GM19240 (cell line): ENCODE measurements at regions not wholly inside any gene's neighbourhood (a gene's known extent, or its start where the extent isn't known, plus 50 kb on each side); places are given as distances from the start of the nearest gene placed in this dataset.
"Not testable (repeated sequence)": the region's sequence is repeated elsewhere in the genome, so short reads cannot be mapped to it uniquely, and the experiment has no call there.

ENCODE experiments used
- DNase-seq: peaks from one replicate; pipeline ENCODE4 v3.0.0; 2011; ENCODE audit warnings: low spot score; ENCODE audit not compliant: insufficient read length

- no peak for DNase-seq
These were observed 412.1 kb upstream of the CLINT1 start for GRCh38 chr5:158270996-158271554.

- DNase-seq, result no peak
These were observed 409.3 kb upstream of the CLINT1 start for GRCh38 chr5:158268286-158268685.

GRCh38 chr5:158267228-158267627 is 408.3 kb upstream of the CLINT1 start:
- DNase-seq, result no peak

- no peak for DNase-seq
These were observed 407.2 kb upstream of the CLINT1 start for GRCh38 chr5:158265931-158266700.

- DNase-seq, result no peak
These were observed 406.4 kb upstream of the CLINT1 start for GRCh38 chr5:158265346-158265745.

GRCh38 chr5:158264264-158264663 is 405.3 kb upstream of the CLINT1 start:
- no peak for DNase-seq

- DNase-seq, result no peak
These were observed 402.9 kb upstream of the CLINT1 start for GRCh38 chr5:158261674-158262367.

GRCh38 chr5:158256096-158256495 is 397.2 kb upstream of the CLINT1 start:
- DNase-seq, result no peak

- no peak for DNase-seq
These were observed 396.7 kb upstream of the CLINT1 start for GRCh38 chr5:158255609-158256008.

GRCh38 chr5:158246661-158247060 is 387.7 kb upstream of the CLINT1 start:
- no peak for DNase-seq

GRCh38 chr5:158245513-158245912 is 386.6 kb upstream of the CLINT1 start:
- no peak for DNase-seq

- DNase-seq, result no peak
These were observed 385.9 kb upstream of the CLINT1 start for GRCh38 chr5:158244882-158245281.

GRCh38 chr5:158236511-158237335 is 377.8 kb upstream of the CLINT1 start:
- DNase-seq, result no peak

- DNase-seq, result no peak
These were observed 376.2 kb upstream of the CLINT1 start for GRCh38 chr5:158235159-158235547.

GRCh38 chr5:158234323-158235158 is 375.6 kb upstream of the CLINT1 start:
- no peak for DNase-seq

- no peak for DNase-seq
These were observed 374.9 kb upstream of the CLINT1 start for GRCh38 chr5:158233735-158234322.

GRCh38 chr5:158227314-158227713 is 368.4 kb upstream of the CLINT1 start:
- DNase-seq, result not testable (repeated sequence)

GRCh38 chr5:158226496-158226895 is 367.6 kb upstream of the CLINT1 start:
- DNase-seq, result no peak

- DNase-seq, result no peak
These were observed 365.3 kb upstream of the CLINT1 start for GRCh38 chr5:158224253-158224652.

- DNase-seq, result no peak
These were observed 364.2 kb upstream of the CLINT1 start for GRCh38 chr5:158223054-158223600.
